H9 (cell line): ENCODE measurements at regions not wholly inside any gene's neighbourhood (a gene's known extent, or its start where the extent isn't known, plus 50 kb on each side); places are given as distances from the start of the nearest gene placed in this dataset.

ENCODE experiments used
- DNase-seq: peaks from one replicate; pipeline ENCODE4 v3.0.0-alpha.2; 2017
- H2AFZ ChIP-seq: one replicate; pipeline ENCODE4 v1.6.1; 2013; ENCODE audit warnings: mild to moderate bottlenecking, low read length, control low read depth, moderate library complexity
- H2AK5ac ChIP-seq: 2 replicates; pipeline ENCODE4 v1.6.1; 2013; ENCODE audit warnings: low read length, control low read depth, mixed read lengths; ENCODE audit not compliant: insufficient read length
- H2BK120ac ChIP-seq: one replicate; pipeline ENCODE4 v1.6.1; 2013; ENCODE audit warnings: low read depth, mild to moderate bottlenecking, low read length, control low read depth, inconsistent platforms; ENCODE audit not compliant: poor library complexity, severe bottlenecking
- H2BK12ac ChIP-seq: 2 replicates; pipeline ENCODE4 v1.6.1; 2013; ENCODE audit warnings: low read length, control low read depth, mixed read lengths, low read depth; ENCODE audit not compliant: insufficient read length
- H2BK15ac ChIP-seq: 2 replicates; pipeline ENCODE4 v1.6.1; 2013; ENCODE audit warnings: low read depth, low read length, control low read depth
- H2BK20ac ChIP-seq: one replicate; pipeline ENCODE4 v1.6.1; 2013; ENCODE audit warnings: low read depth, mild to moderate bottlenecking, low read length, control low read depth, inconsistent platforms; ENCODE audit not compliant: poor library complexity, severe bottlenecking
- H2BK5ac ChIP-seq: 2 replicates; pipeline ENCODE4 v1.6.1; 2013; ENCODE audit warnings: low read length, control low read depth, mixed read lengths; ENCODE audit not compliant: insufficient read length
- H3K14ac ChIP-seq: 2 replicates; pipeline ENCODE4 v1.6.1; 2013; ENCODE audit warnings: low read length, control low read depth; ENCODE audit not compliant: insufficient read depth
- H3K18ac ChIP-seq: 2 replicates; pipeline ENCODE4 v1.6.1; 2013; ENCODE audit warnings: low read depth, mild to moderate bottlenecking, mixed read lengths, low read length, control low read depth; ENCODE audit not compliant: insufficient read length
- H3K23ac ChIP-seq: 2 replicates; pipeline ENCODE4 v1.6.1; 2013; ENCODE audit warnings: low read length, control low read depth, mixed read lengths, low read depth; ENCODE audit not compliant: insufficient read length
- H3K23me2 ChIP-seq: 2 replicates; pipeline ENCODE4 v1.6.1; 2013; ENCODE audit warnings: low read depth, mild to moderate bottlenecking, mixed read lengths, low read length, control low read depth; ENCODE audit not compliant: insufficient read length, poor library complexity, severe bottlenecking
- H3K27ac ChIP-seq: 2 replicates; pipeline ENCODE4 v1.5.1; 2013; ENCODE audit warnings: low read length, control low read depth, mixed read lengths, low read depth; ENCODE audit not compliant: insufficient read length
- H3K27me3 ChIP-seq: 2 replicates; pipeline ENCODE4 v1.6.1; 2013; ENCODE audit warnings: low read length, control low read depth, inconsistent platforms; ENCODE audit not compliant: insufficient read depth
- H3K4ac ChIP-seq: 2 replicates; pipeline ENCODE4 v1.6.1; 2013; ENCODE audit warnings: low read depth, mild to moderate bottlenecking, control low read depth, inconsistent platforms, low read length, moderate library complexity
- H3K4me1 ChIP-seq: 2 replicates; pipeline ENCODE4 v1.6.1; 2013; ENCODE audit warnings: low read length, control low read depth, inconsistent platforms; ENCODE audit not compliant: insufficient read depth
- H3K4me2 ChIP-seq: 2 replicates; pipeline ENCODE4 v1.6.1; 2013; ENCODE audit warnings: low read length, control low read depth, mixed read lengths; ENCODE audit not compliant: insufficient read length, insufficient read depth
- H3K56ac ChIP-seq: 2 replicates; pipeline ENCODE4 v1.6.1; 2013; ENCODE audit warnings: low read depth, mild to moderate bottlenecking, mixed read lengths, low read length, control low read depth; ENCODE audit not compliant: insufficient read length
- H3K79me1 ChIP-seq: 2 replicates; pipeline ENCODE4 v1.6.1; 2013; ENCODE audit warnings: low read depth, mild to moderate bottlenecking, moderate library complexity, low read length, control low read depth, inconsistent platforms; ENCODE audit not compliant: insufficient read depth, poor library complexity, severe bottlenecking
- H3K79me2 ChIP-seq: 2 replicates; pipeline ENCODE4 v1.6.1; 2013; ENCODE audit warnings: low read length, control low read depth, inconsistent platforms; ENCODE audit not compliant: insufficient read depth
- H3K9ac ChIP-seq: 2 replicates; pipeline ENCODE4 v1.6.1; 2013; ENCODE audit warnings: low read length, control low read depth, mixed read lengths; ENCODE audit not compliant: insufficient read length; ENCODE audit errors: extremely low read depth
- H3K9me3 ChIP-seq: one replicate; pipeline ENCODE4 v1.6.1; 2013; ENCODE audit warnings: low read depth, low read length, inconsistent platforms; ENCODE audit not compliant: control insufficient read depth
- H3T11ph ChIP-seq: one replicate; pipeline ENCODE4 v1.6.1; 2013; ENCODE audit warnings: mild to moderate bottlenecking, low read length, control low read depth, inconsistent platforms
- H4K20me1 ChIP-seq: one replicate; pipeline ENCODE4 v1.6.1; 2013; ENCODE audit not compliant: control insufficient read depth, insufficient read length, insufficient read depth
- H4K5ac ChIP-seq: 2 replicates; pipeline ENCODE4 v1.6.1; 2013; ENCODE audit warnings: low read depth, mild to moderate bottlenecking, mixed read lengths, low read length, control low read depth; ENCODE audit not compliant: insufficient read length
- H4K8ac ChIP-seq: replicated peaks from 2 replicates; pipeline ENCODE4 v1.6.1; 2013; ENCODE audit warnings: low read length, control low read depth, mixed read lengths, low read depth; ENCODE audit not compliant: insufficient read length
- H4K91ac ChIP-seq: 2 replicates; pipeline ENCODE4 v1.6.1; 2013; ENCODE audit warnings: low read depth, mild to moderate bottlenecking, moderate library complexity, mixed read lengths, low read length, control low read depth; ENCODE audit not compliant: insufficient read length
- H3K27ac Mint-ChIP-seq, 3 experiments: 2 replicates in 2 of 3; 3 replicates in 1 of 3; pipeline ENCODE4 v1.8.0; 2020 to 2021; ENCODE audit warnings: mixed read lengths in 3 of 3, mild to moderate bottlenecking in 1 of 3, moderate library complexity in 1 of 3
- H3K27me3 Mint-ChIP-seq: 2 replicates; pipeline ENCODE4 v1.8.0; 2021; ENCODE audit warnings: low read depth, mild to moderate bottlenecking, moderate library complexity, mixed read lengths
- H3K36me3 Mint-ChIP-seq, 3 experiments: 2 replicates in 2 of 3; 3 replicates in 1 of 3; pipeline ENCODE4 v1.8.0; 2020 to 2021; ENCODE audit warnings: low read depth in 3 of 3, mixed read lengths in 3 of 3; ENCODE audit not compliant: insufficient read depth in 1 of 3
- H3K4me1 Mint-ChIP-seq, 2 experiments: 2 replicates each; pipeline ENCODE4 v1.8.0; 2020; ENCODE audit warnings: mixed read lengths in 2 of 2
- H3K4me3 Mint-ChIP-seq, 2 experiments: 2 replicates in 1 of 2; 3 replicates in 1 of 2; pipeline ENCODE4 v1.8.0; 2020 to 2021; ENCODE audit warnings: mild to moderate bottlenecking in 2 of 2, mixed read lengths in 2 of 2, moderate library complexity in 1 of 2
- H3K9me3 Mint-ChIP-seq, 2 experiments: 2 replicates in 1 of 2; 3 replicates in 1 of 2; pipeline ENCODE4 v1.8.0; 2020; ENCODE audit warnings: mild to moderate bottlenecking in 2 of 2, mixed read lengths in 2 of 2, moderate library complexity in 1 of 2
- WGBS: extraction: QIAGEN DNeasy Blood & Tissue Kit; methylation state at CpG from one replicate; pipeline ENCODE4 v1.1.7; 2013; ENCODE audit warnings: missing lambda C conversion rate, low lambda C conversion rate, mixed read lengths; ENCODE audit not compliant: insufficient read length; ENCODE audit errors: extremely low coverage; 5-methylcytosine and 5-hydroxymethylcytosine counted together
- TF ChIP-seq, protein P1 (sequence below): fragments of 200-600 bp; sonication (generic); conservative IDR thresholded peaks from 3 replicates; pipeline ENCODE4 v1.8.0; 2021; ENCODE audit warnings: antibody characterized with exemption, mild to moderate bottlenecking

DNA sequence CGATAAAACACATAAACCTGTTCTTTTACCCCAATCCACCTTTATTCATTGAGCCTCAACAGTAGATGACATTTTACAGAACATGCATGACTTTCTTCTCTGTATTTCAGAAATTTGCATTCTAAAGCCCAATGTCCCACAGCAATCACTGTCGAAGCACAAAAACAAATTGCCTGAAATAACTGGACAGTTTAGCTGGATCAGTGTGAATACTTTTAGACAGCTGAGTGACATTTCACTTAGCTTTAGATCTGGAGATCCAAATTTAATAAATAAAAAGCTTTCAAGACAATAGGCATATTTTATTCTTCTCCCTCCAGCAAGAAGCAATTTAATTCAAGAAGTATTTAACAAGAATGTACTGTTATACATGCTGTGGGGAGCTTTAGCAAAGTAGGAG, 109.1 kb upstream of the FSCB start:
- Histone ChIP-seq H3K4me2 (no peak overlapping the region), H2BK12ac (no peak overlapping the region), H4K91ac (no peak overlapping the region), H2BK120ac (no peak overlapping the region), H3K79me1 (no peaks in the 10 kb centered on the region), H3K9ac (no peak overlapping the region), H2BK5ac (no peak overlapping the region), H3T11ph (no peak overlapping the region), H2BK20ac (no peak overlapping the region), H3K4me1 (no peaks in the 10 kb centered on the region), H3K4ac (no peak overlapping the region), H4K5ac (no peak overlapping the region), H3K27ac (no peak overlapping the region), H3K23me2 (no peaks in the 10 kb centered on the region), H2AK5ac (no peak overlapping the region), H4K8ac (no peak overlapping the region), H3K27me3 (no peaks in the 10 kb centered on the region), H3K79me2 (no peaks in the 10 kb centered on the region), H3K18ac (no peak overlapping the region), H2AFZ (no peak overlapping the region), H3K56ac (no peak overlapping the region), H3K14ac (no peak overlapping the region), H3K9me3 (no peaks in the 10 kb centered on the region), H3K23ac (no peak overlapping the region), H2BK15ac (no peak overlapping the region), H4K20me1 (no peaks in the 10 kb centered on the region)
- no peaks in the 10 kb centered on the region for H3K27me3 Mint-ChIP-seq
- WGBS = no CpG with 5 or more reads among the region's 2 CpGs
- no peaks in the 10 kb centered on the region for H3K9me3 Mint-ChIP-seq
- TF ChIP-seq, protein P1, sequence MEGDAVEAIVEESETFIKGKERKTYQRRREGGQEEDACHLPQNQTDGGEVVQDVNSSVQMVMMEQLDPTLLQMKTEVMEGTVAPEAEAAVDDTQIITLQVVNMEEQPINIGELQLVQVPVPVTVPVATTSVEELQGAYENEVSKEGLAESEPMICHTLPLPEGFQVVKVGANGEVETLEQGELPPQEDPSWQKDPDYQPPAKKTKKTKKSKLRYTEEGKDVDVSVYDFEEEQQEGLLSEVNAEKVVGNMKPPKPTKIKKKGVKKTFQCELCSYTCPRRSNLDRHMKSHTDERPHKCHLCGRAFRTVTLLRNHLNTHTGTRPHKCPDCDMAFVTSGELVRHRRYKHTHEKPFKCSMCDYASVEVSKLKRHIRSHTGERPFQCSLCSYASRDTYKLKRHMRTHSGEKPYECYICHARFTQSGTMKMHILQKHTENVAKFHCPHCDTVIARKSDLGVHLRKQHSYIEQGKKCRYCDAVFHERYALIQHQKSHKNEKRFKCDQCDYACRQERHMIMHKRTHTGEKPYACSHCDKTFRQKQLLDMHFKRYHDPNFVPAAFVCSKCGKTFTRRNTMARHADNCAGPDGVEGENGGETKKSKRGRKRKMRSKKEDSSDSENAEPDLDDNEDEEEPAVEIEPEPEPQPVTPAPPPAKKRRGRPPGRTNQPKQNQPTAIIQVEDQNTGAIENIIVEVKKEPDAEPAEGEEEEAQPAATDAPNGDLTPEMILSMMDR = no peak
- H3K4me1 Mint-ChIP-seq = peaks cover 3% of the 10 kb centered on the region in 2 experiments; a peak in 1 of 4 replicates
- DNase-seq = no peak
- no peaks in the 10 kb centered on the region for H3K36me3 Mint-ChIP-seq
- no peak overlapping the region; a peak in 1 of 7 replicates for H3K27ac Mint-ChIP-seq
- H3K4me3 Mint-ChIP-seq = no peak overlapping the region
